Cardiac fibroblast (primary cell): ENCODE measurements at regions not wholly inside any gene's neighbourhood (a gene's known extent, or its start where the extent isn't known, plus 50 kb on each side); places are given as distances from the start of the nearest gene placed in this dataset.

ENCODE experiments used
- DNase-seq, 2 donors: peaks; one replicate each; pipeline versions ENCODE4 v3.0.0 to v3.0.0-alpha.2; 2010; ENCODE audit warnings: low read depth in 2 of 2
- H3K4me3 ChIP-seq, 2 donors: replicated peaks in 1 of 2; 1 replicate in 1 of 2; 2 replicates in 1 of 2; pipeline ENCODE4 v1.5.1; 2011; ENCODE audit warnings: low read depth in 2 of 2, low read length in 2 of 2, mild to moderate bottlenecking in 2 of 2, moderate library complexity in 1 of 2
- TF ChIP-seq, protein P1 (sequence below): IDR thresholded peaks from one replicate; pipeline ENCODE4 v1.5.1; 2011; ENCODE audit warnings: low read depth, mild to moderate bottlenecking, low read length, inconsistent platforms

DNA sequence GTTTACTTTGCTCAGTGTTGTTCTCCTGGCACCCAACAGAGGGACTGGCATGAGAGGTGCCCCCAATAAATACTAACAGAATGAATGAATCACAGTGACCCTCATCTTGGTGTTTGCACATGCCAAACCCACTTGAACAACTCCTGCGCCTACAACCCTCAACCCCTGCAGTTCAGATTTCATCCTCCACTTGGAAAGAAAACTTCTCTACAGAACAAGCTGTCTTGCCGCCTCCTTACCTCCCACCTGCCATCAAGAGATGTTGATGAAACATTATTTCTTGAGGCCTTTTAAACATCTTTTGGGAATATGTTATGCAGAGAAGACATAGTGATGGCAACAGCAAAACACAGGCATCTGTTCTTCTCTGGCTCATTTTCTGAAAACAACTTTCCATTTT lies 216.0 kb upstream of the SH3BP4 start:
- H3K4me3 ChIP-seq = no peak overlapping the region
- TF ChIP-seq, protein P1, sequence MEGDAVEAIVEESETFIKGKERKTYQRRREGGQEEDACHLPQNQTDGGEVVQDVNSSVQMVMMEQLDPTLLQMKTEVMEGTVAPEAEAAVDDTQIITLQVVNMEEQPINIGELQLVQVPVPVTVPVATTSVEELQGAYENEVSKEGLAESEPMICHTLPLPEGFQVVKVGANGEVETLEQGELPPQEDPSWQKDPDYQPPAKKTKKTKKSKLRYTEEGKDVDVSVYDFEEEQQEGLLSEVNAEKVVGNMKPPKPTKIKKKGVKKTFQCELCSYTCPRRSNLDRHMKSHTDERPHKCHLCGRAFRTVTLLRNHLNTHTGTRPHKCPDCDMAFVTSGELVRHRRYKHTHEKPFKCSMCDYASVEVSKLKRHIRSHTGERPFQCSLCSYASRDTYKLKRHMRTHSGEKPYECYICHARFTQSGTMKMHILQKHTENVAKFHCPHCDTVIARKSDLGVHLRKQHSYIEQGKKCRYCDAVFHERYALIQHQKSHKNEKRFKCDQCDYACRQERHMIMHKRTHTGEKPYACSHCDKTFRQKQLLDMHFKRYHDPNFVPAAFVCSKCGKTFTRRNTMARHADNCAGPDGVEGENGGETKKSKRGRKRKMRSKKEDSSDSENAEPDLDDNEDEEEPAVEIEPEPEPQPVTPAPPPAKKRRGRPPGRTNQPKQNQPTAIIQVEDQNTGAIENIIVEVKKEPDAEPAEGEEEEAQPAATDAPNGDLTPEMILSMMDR = no peak
- DNase-seq = no peak

DNA sequence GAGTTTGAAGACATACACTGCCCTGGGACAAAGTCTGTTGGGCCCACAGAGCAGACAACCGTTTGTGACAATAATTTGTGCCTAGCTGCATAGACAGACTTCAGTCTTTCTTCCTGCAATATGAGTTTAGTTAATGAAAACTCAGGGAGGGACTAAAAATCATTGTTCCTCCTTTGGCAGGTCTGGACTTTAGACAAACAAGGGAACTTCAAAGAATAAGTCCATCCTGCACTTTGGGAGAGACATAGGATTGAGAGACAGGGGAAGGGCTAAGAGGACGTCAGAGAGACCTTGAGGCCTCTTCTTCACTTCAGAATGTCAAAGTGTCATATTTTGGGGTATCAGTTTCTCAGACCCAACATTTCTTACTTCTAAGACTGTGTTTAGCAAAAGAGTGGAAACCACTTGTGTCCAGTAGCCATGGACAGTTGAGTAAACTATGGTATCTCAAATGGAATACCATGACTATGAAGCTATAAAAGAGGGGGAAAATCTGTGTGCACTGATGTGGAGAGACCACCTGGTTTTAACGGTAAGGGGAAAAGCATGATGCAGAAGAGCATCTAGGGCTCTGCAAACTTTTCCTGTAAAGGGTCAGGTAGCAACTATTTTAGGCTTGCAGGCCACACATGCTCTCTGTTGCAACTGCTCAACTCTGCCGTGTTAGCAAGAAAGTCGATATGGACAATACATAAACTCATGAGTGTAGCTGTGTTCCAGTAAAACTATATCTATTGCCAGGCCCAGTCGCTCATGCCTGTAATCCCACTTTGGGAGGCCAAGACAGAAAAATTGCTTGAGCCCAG lies 217.8 kb upstream of the SH3BP4 start:
- H3K4me3 ChIP-seq = no peak overlapping the region
- no peak for DNase-seq
- TF ChIP-seq, protein P1 = no peak

DNA sequence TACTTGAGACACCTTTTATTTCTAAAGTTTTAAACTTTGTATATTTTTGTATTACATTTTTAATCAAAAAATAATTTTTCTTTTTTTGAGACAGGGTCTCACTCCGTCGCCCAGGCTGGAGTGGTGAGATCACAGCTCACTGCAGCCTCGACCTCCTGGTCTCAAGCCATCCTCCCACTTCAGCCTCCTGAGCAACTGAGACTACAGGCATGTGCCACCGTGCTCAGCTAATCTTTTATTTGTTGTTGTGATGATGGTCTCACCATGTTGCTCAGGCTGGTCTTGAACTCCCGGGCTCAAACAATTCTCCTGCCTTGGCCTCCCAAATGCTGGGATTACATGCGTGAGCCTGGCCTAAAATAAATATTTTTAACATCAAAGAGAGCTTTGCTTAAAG lies 218.7 kb upstream of the SH3BP4 start:
- no peak overlapping the region for H3K4me3 ChIP-seq
- TF ChIP-seq, protein P1 = no peak
- no peak for DNase-seq

DNA sequence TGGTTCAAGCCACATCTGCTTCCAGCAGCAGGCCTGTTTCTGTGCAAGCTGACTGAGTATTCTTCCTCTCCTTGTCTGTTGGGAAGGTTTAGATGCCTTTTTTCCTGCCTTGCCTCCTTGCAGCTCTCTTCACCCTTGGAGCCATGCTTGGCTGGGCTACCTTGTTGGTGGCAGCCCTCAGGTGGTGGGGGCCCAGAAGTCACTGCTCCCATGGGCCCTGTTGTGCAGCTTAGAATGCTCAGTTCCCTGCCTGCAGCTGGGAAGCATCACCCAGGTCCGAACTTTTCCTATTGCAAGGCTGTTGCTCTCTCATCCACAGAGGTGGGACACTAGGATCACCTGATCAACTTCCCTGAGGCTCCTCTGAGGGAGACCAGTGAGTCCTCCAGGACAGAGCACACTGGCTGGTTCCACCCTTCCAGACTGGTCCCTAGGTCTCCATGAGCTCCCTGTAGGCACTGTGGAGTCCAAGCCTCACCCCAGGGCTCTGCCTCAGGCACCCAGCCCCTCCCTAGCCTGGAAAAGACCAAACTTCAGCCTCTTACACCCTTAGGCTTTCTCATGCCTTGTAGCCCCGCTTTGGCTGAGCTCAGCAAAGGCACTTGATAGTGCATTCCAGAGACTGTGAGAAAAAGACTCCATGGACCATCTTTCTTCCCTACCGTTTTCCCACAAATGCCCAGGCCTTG lies 219.3 kb upstream of the SH3BP4 start:
- TF ChIP-seq, protein P1 = no peak
- no peak overlapping the region for H3K4me3 ChIP-seq
- no peak for DNase-seq

DNA sequence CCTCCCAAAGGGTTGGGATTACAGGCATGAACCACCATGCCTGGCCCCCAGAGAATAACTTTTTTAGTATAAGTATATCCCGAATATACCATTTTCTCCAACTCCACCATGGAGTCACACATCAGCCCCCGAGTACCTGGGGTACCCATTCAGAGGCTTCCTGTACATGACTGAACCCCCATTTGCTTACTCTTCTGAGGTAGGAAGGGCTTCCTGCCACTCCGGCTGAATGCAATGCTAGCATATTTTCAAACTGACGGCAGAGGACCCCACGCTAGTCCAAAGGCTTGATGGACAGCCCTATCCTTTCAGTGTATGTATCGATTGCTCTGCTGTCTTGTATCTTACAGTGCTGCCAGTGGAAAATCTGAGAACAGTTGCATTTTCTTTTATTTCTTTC lies 220.6 kb upstream of the SH3BP4 start:
- H3K4me3 ChIP-seq = no peak overlapping the region
- DNase-seq = no peak
- TF ChIP-seq, protein P1 = no peak

DNA sequence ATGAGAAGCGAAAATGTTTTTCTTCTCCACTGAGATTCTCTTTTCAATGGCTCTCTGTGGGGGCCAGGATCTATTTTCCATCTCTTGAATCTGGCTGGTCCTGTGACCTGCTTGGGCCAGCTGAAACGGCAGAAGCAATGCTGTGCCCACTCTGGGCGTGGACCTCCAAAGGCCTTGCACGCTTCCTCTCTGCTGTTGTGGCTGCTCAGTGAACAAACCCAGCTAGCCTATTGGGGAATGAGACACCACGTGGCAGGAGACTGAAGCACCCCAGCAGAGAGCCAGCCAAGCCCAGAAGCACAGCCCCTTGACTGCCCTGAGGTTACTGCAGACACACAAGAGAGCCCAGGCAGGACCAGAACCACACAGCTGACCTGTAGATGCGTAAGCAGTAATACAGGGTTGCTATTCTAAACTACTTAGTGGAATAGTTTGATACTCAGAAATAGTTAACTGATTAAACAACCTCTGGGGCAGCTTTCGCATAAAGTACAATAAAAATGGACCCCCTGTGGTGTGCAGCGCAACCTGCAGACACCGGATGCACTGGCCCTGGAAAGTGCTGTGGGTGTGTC lies 221.7 kb upstream of the SH3BP4 start:
- DNase-seq = no peak
- H3K4me3 ChIP-seq = no peak overlapping the region
- TF ChIP-seq, protein P1 = no peak
